MCF 10A (cell line): ENCODE measurements at regions not wholly inside any gene's neighbourhood (a gene's known extent, or its start where the extent isn't known, plus 50 kb on each side); places are given as distances from the start of the nearest gene placed in this dataset.

Experiments used
- BruUV-seq: library from RNA; stranded (reverse); fragments of 400-500 nt; replicated peaks from 2 replicates; lab custom pipeline; 2021; lab: Mats Ljungman, UMichigan
- CTCF ChIA-PET: fragments of 300-600 bp; sonication (Branson Sonifier 250); formaldehyde crosslinking; extraction: SDS; loops from one replicate; lab custom pipeline; 2021; ENCODE audit warnings: antibody characterized with exemption, inconsistent platforms; lab: Yijun Ruan, JAX
- POLR2A ChIA-PET: fragments of 300-600, 350-650 bp; sonication (Branson Sonifier 250); formaldehyde crosslinking; extraction: SDS; loops from one replicate; lab custom pipeline; 2020; ENCODE audit warnings: antibody characterized with exemption, inconsistent platforms; lab: Yijun Ruan, JAX
- DNase-seq: peaks from one replicate; pipeline ENCODE4 v3.0.0-alpha.2; 2018; ENCODE audit not compliant: unreplicated experiment
- H3K27ac Mint-ChIP-seq: one replicate; pipeline ENCODE4 v1.8.0; 2022; ENCODE audit warnings: mild to moderate bottlenecking, low read depth, mixed read lengths; ENCODE audit not compliant: unreplicated experiment
- H3K27me3 Mint-ChIP-seq: one replicate; pipeline ENCODE4 v1.8.0; 2022; ENCODE audit warnings: mixed read lengths; ENCODE audit not compliant: insufficient read depth, unreplicated experiment
- H3K36me3 Mint-ChIP-seq: one replicate; pipeline ENCODE4 v1.8.0; 2022; ENCODE audit warnings: mild to moderate bottlenecking, moderate library complexity, mixed read lengths; ENCODE audit not compliant: insufficient read depth, unreplicated experiment
- H3K4me1 Mint-ChIP-seq: one replicate; pipeline ENCODE4 v1.8.0; 2022; ENCODE audit warnings: mixed read lengths; ENCODE audit not compliant: insufficient read depth, unreplicated experiment
- H3K4me3 Mint-ChIP-seq: one replicate; pipeline ENCODE4 v1.8.0; 2022; ENCODE audit warnings: mild to moderate bottlenecking, moderate library complexity, mixed read lengths; ENCODE audit not compliant: unreplicated experiment
- H3K9me3 Mint-ChIP-seq: one replicate; pipeline ENCODE4 v1.8.0; 2022; ENCODE audit warnings: mixed read lengths; ENCODE audit not compliant: unreplicated experiment
- CTCF ChIP-seq: fragments of 200-600 bp; IDR thresholded peaks from one replicate; pipeline ENCODE4 v1.8.0; 2022; ENCODE audit warnings: antibody characterized with exemption, mild to moderate bottlenecking; ENCODE audit not compliant: unreplicated experiment
- intact Hi-C: fragments of 100-400 bp; cut with micrococcal nuclease; formaldehyde crosslinking; loops from 2 replicates; pipeline ENCODE4 v1.14.1; 2022

GRCh38 chr11:59283825-59284772 is 71.4 kb upstream of the MPEG1 start:
- POLR2A ChIA-PET = no interaction called here
- no peak overlapping the region for H3K4me3 Mint-ChIP-seq
- no TSS peak for BruUV-seq
- intact Hi-C loops = loop anchor here (1.0 to 2.0 kb wide), 3 partner anchors 78 to 147 kb away; no protein-coding TSS in a partner anchor
- H3K27ac Mint-ChIP-seq = no peak overlapping the region
- no peaks in the 10 kb centered on the region for H3K9me3 Mint-ChIP-seq
- peak; percentile 74 for TF ChIP-seq CTCF
- peaks cover 44% of the 10 kb centered on the region for H3K27me3 Mint-ChIP-seq
- H3K4me1 Mint-ChIP-seq = peaks cover 7% of the 10 kb centered on the region
- CTCF ChIA-PET = interaction anchor here (0.7 to 1.9 kb wide), 4 partner anchors 9 to 575 kb away, joined by 3 to 8 read pairs (median 4); partner anchors contain the start of gene DTX4
- H3K36me3 Mint-ChIP-seq = no peaks in the 10 kb centered on the region
- DNase-seq = peak; percentile 67

GRCh38 chr11:59283311-59283710 is 70.6 kb upstream of the MPEG1 start:
- no peak for TF ChIP-seq CTCF
- intact Hi-C loops = no loop called here
- no TSS peak for BruUV-seq
- Mint-ChIP-seq H3K9me3 (no peaks in the 10 kb centered on the region), H3K27me3 (peaks cover 37% of the 10 kb centered on the region), H3K27ac (no peak overlapping the region), H3K36me3 (no peaks in the 10 kb centered on the region), H3K4me1 (peaks cover 7% of the 10 kb centered on the region), H3K4me3 (no peak overlapping the region)
- ChIA-PET CTCF (interaction anchor here (0.5 to 1.9 kb wide), 7 partner anchors 9 to 574 kb away, joined by 3 to 8 read pairs (median 4); partner anchors contain the start of gene DTX4), POLR2A (interaction anchor here (0.6 kb wide), 1 partner anchor 111 kb away, joined by 6 read pairs; the partner anchor contains the start of gene DTX4)
- no peak for DNase-seq

GRCh38 chr11:59281177-59281576 is 68.5 kb upstream of the MPEG1 start:
- POLR2A ChIA-PET = no interaction called here
- H3K27me3 Mint-ChIP-seq = peaks cover 16% of the 10 kb centered on the region
- intact Hi-C loops = no loop called here
- no peak for TF ChIP-seq CTCF
- BruUV-seq = no TSS peak
- no peaks in the 10 kb centered on the region for H3K9me3 Mint-ChIP-seq
- CTCF ChIA-PET = interaction anchor here (0.5 to 2.2 kb wide), 5 partner anchors 16 to 109 kb away, joined by 3 to 14 read pairs (median 4); partner anchors contain the start of gene DTX4
- H3K27ac Mint-ChIP-seq = no peak overlapping the region
- no peak overlapping the region for H3K4me3 Mint-ChIP-seq
- no peak for DNase-seq
- no peaks in the 10 kb centered on the region for H3K36me3 Mint-ChIP-seq
- H3K4me1 Mint-ChIP-seq = peaks cover 7% of the 10 kb centered on the region

GRCh38 chr11:59273373-59273841 is 60.7 kb upstream of the MPEG1 start:
- H3K36me3 Mint-ChIP-seq = no peaks in the 10 kb centered on the region
- no peak overlapping the region for H3K4me3 Mint-ChIP-seq
- no peaks in the 10 kb centered on the region for H3K9me3 Mint-ChIP-seq
- H3K27ac Mint-ChIP-seq = no peak overlapping the region
- no peaks in the 10 kb centered on the region for H3K27me3 Mint-ChIP-seq
- DNase-seq = no peak
- H3K4me1 Mint-ChIP-seq = no peaks in the 10 kb centered on the region
- BruUV-seq = no TSS peak
- intact Hi-C loops = no loop called here
- ChIA-PET POLR2A (no interaction called here), CTCF (interaction anchor here (0.6 to 1.6 kb wide), 5 partner anchors 13 to 115 kb away, joined by 3 to 6 read pairs (median 4); partner anchors contain the start of gene DTX4)
- TF ChIP-seq CTCF = no peak
